Lung microvascular endothelial cell (primary cell): ENCODE measurements at regions not wholly inside any gene's neighbourhood (a gene's known extent, or its start where the extent isn't known, plus 50 kb on each side); places are given as distances from the start of the nearest gene placed in this dataset.
A peak's percentile ranks its signal among the peaks of the same experiment; 100 is the strongest.

Experiments
- DNase-seq, 2 donors: peaks; one replicate each; pipeline versions ENCODE4 v3.0.0 to v3.0.0-alpha.2; 2010; ENCODE audit warnings: low read depth in 2 of 2

GRCh38 chr7:18361756-18362155 lies 133.8 kb upstream of the HDAC9 start:
- DNase-seq: no peak

GRCh38 chr7:18363751-18364380 lies 131.7 kb upstream of the HDAC9 start:
- no peak for DNase-seq

GRCh38 chr7:18364396-18364795 lies 131.2 kb upstream of the HDAC9 start:
- no peak for DNase-seq

- no peak for DNase-seq
These were observed 129.2 kb upstream of the HDAC9 start for GRCh38 chr7:18366394-18366793.

- no peak for DNase-seq
These were observed 126.5 kb upstream of the HDAC9 start for GRCh38 chr7:18369011-18369410.

- DNase-seq: no peak
These were observed 124.9 kb upstream of the HDAC9 start for GRCh38 chr7:18370633-18371032.

GRCh38 chr7:18378989-18379605 lies 116.5 kb upstream of the HDAC9 start:
- DNase-seq: no peak

GRCh38 chr7:18384491-18385143 lies 110.9 kb upstream of the HDAC9 start:
- DNase-seq: no peak

- no peak for DNase-seq
These were observed 108.9 kb upstream of the HDAC9 start for GRCh38 chr7:18386607-18387006.

- DNase-seq: no peak
These were observed 108.3 kb upstream of the HDAC9 start for GRCh38 chr7:18387191-18387735.

GRCh38 chr7:18390535-18390907 lies 105.0 kb upstream of the HDAC9 start:
- DNase-seq: no peak

- peak; percentile 37 to 83 for DNase-seq
These were observed 102.0 kb upstream of the HDAC9 start for GRCh38 chr7:18393465-18394118.

GRCh38 chr7:18395868-18396267 lies 99.7 kb upstream of the HDAC9 start:
- no peak for DNase-seq

- DNase-seq: no peak
These were observed 98.6 kb upstream of the HDAC9 start for GRCh38 chr7:18396953-18397352.

GRCh38 chr7:18399436-18400235 lies 95.9 kb upstream of the HDAC9 start:
- no peak for DNase-seq

- DNase-seq: no peak
These were observed 95.3 kb upstream of the HDAC9 start for GRCh38 chr7:18400275-18400674.

GRCh38 chr7:18400726-18401125 lies 94.8 kb upstream of the HDAC9 start:
- DNase-seq: no peak

- DNase-seq: no peak
These were observed 93.8 kb upstream of the HDAC9 start for GRCh38 chr7:18401757-18402156.

GRCh38 chr7:18402488-18403183 lies 92.9 kb upstream of the HDAC9 start:
- DNase-seq: peak; percentile 10 to 49

- DNase-seq: peak; percentile 24 to 68
These were observed 89.8 kb upstream of the HDAC9 start for GRCh38 chr7:18405726-18406125.

- peak; percentile 6 to 31 for DNase-seq
These were observed 88.2 kb upstream of the HDAC9 start for GRCh38 chr7:18407385-18407784.
